ENCODE measurements at regions not wholly inside any gene's neighbourhood (a gene's known extent, or its start where the extent isn't known, plus 50 kb on each side); places are given as distances from the start of the nearest gene placed in this dataset.

DNA sequence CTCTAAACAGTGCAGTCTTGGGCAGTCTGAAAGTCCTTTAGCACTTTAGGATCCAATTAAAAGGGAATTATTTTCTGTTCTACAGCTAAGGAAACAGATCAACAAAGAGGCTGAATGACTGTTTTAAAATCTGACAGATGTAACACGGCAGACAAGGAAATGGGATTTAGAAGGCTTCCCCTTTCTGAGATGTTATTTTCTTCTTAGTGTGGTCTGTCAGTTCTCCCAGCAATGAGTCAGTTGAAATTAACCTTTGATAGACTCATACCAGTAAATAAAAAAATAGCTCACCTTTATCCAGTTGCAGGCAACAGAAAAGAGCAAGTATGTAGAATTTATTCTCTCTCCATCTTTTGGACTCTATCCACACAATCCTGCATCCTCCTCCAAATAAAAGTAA is 98.1 kb downstream of the NEDD1 start:
- H3K36me3 Mint-ChIP-seq (ENCODE audit: low read depth): no peaks in the 10 kb centered on the region
- H3K4me3 Mint-ChIP-seq: no peak overlapping the region
- intact Hi-C loops (cut with micrococcal nuclease): no loop called here
- H3K4me1 Mint-ChIP-seq: no peaks in the 10 kb centered on the region
- peaks cover 14% of the 10 kb centered on the region for H3K27me3 Mint-ChIP-seq
- DNase-seq: no peak
- H3K27ac Mint-ChIP-seq: no peak overlapping the region
- no peaks in the 10 kb centered on the region for H3K9me3 Mint-ChIP-seq

DNA sequence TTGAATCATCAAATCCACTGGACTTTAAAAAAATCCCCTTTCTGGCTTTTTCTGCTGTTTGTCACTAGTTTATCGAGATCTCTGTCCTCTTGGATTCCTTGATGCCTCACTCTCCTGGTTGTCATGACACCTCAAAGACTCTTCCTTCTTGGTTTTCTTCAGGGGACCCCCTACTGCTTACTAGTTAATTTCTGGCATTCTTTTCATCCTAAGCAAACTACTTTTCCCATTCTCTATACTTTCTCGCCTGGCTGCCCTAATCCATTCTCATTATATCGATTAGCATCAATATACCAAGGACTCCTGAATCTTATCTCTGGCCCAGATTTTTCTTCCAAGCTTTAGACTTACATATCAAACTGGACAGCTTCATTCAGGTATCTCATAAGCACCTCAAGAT is 98.6 kb downstream of the NEDD1 start:
- H3K9me3 Mint-ChIP-seq: no peaks in the 10 kb centered on the region
- no peak for DNase-seq
- peaks cover 13% of the 10 kb centered on the region for H3K27me3 Mint-ChIP-seq
- intact Hi-C loops (cut with micrococcal nuclease): no loop called here
- H3K27ac Mint-ChIP-seq: no peak overlapping the region
- no peak overlapping the region for H3K4me3 Mint-ChIP-seq
- no peaks in the 10 kb centered on the region for H3K36me3 Mint-ChIP-seq (ENCODE audit: low read depth)
- H3K4me1 Mint-ChIP-seq: no peaks in the 10 kb centered on the region

DNA sequence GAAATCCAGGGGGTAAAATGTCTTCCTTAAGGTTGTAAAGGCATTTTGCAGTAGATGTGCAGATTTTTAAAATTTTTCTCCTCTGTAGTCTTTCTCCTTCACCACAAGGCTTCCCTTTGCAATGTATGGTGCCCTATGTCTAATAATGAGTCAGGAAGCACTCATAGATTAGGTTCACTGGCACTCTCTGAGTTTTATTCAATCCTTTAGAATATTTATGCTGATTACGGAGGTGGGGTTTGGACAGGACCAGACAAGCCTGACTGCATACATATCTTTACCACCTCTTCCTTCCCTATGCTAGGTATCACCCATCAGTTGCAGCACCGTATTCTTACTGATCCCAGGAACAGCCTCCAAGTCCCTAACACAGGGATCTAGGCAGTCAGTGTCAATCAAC is 99.5 kb downstream of the NEDD1 start:
- Mint-ChIP-seq H3K4me1 (no peaks in the 10 kb centered on the region), H3K36me3 (ENCODE audit: low read depth) (no peaks in the 10 kb centered on the region), H3K4me3 (no peak overlapping the region), H3K9me3 (no peaks in the 10 kb centered on the region), H3K27ac (no peak overlapping the region), H3K27me3 (peaks cover 12% of the 10 kb centered on the region)
- intact Hi-C loops (cut with micrococcal nuclease): no loop called here
- no peak for DNase-seq

DNA sequence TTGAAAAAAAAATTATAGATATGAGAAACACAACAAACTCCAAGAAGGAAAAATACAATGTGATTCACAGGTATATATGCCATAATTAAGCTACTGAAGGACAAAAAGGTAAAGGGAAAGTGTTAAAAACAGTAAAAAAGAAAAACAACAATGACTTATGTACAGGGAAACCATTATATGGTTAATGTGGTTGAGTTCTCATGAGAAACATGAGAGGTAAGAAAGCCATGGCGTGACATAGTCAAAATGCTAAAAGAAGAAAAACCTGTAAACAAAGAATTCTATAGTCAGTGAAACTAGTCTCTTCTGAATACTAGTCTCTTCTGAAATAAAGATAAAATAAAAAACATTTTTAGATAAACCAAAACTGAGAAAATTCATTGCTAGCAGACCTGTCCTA is 109.1 kb downstream of the NEDD1 start:
- no peaks in the 10 kb centered on the region for H3K36me3 Mint-ChIP-seq (ENCODE audit: low read depth)
- no peak for DNase-seq
- H3K9me3 Mint-ChIP-seq: no peaks in the 10 kb centered on the region

DNA sequence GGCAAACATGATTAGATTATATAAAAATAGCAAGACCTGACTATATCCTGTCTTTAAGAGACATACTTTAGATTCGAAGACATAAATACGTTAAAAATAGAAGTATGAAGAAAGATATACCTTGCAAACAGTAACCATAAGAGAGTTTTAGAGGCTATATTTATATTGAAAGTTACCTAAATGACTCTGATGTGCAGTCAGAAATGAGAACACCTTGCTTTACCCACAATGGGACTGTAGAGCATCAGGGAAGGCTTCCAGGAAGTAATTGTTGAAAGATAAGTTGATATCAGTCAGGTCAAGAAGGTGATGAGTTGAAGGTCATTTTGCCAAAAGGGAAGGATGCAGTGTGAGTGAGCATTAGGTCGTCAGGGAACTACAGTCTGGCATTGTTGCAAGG is 110.2 kb downstream of the NEDD1 start:
- Mint-ChIP-seq H3K4me1 (no peaks in the 10 kb centered on the region), H3K4me3 (no peak overlapping the region), H3K9me3 (no peaks in the 10 kb centered on the region), H3K27me3 (peaks cover 13% of the 10 kb centered on the region), H3K36me3 (ENCODE audit: low read depth) (no peaks in the 10 kb centered on the region), H3K27ac (no peak overlapping the region)
- intact Hi-C loops (cut with micrococcal nuclease): no loop called here
- no peak for DNase-seq

More for the DNA sequence above, 109.1 kb downstream of the NEDD1 start:
- Mint-ChIP-seq H3K4me3 (no peak overlapping the region), H3K27ac (no peak overlapping the region), H3K4me1 (no peaks in the 10 kb centered on the region), H3K27me3 (peaks cover 13% of the 10 kb centered on the region)
- intact Hi-C loops (cut with micrococcal nuclease): no loop called here

DNA sequence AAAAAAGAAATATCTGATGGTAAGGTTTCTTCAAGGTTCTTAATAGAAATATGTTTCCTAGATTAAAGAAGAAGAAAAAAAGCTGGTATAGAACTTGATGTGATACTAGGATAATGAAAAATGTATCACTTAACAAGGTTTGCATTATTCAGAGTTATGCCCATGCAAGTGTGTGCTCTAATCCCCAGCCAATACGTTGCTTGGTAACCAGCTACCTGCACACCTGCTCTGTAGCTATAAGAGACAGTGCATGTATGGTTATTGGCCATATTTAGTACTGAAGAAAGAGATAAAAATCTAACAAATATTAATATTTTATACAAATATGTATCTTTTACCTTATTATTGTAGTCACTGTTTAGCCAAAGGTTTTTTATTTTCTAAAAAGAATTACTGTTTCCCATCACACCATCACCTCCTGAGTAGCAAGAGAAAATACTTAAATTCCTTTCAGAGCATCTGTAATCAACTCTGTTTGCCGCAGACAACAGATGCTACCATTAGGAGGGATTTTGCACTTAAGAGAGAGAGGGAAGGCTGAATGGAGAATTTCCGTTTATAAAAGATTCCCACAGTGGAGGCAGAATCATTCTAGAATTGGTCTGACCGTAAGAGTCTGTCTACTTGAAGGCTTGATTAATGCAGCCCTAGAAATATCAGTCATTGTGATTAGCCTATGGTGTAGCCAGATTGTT is 115.6 kb downstream of the NEDD1 start:
- Mint-ChIP-seq H3K4me3 (no peak overlapping the region), H3K27ac (no peak overlapping the region), H3K4me1 (no peaks in the 10 kb centered on the region), H3K27me3 (peaks cover 5% of the 10 kb centered on the region), H3K36me3 (ENCODE audit: low read depth) (no peaks in the 10 kb centered on the region), H3K9me3 (no peaks in the 10 kb centered on the region)
- intact Hi-C loops (cut with micrococcal nuclease): no loop called here
- no peak for DNase-seq

DNA sequence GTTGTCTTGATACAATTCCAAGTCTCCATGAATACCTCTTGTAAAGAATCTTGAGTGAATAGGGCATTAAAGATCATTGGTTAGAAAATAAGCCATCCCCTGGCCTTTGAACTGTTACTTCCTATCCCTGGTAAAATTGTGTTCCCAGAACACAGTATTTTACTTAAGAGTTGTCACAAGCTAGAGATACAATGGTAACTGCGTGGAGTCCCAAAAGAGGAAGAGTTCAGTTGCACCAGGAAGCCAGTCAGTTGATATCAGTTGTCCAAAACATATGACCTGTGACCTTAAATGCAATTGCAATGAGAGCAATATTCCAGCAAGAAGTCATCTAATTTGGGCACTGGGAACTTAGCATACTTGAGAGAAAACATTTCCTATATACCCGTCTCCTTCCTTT is 117.3 kb downstream of the NEDD1 start:
- no peaks in the 10 kb centered on the region for H3K9me3 Mint-ChIP-seq
- DNase-seq: no peak
- H3K36me3 Mint-ChIP-seq (ENCODE audit: low read depth): no peaks in the 10 kb centered on the region
- H3K4me3 Mint-ChIP-seq: no peak overlapping the region
- intact Hi-C loops (cut with micrococcal nuclease): no loop called here
- H3K4me1 Mint-ChIP-seq: no peaks in the 10 kb centered on the region
- no peak overlapping the region for H3K27ac Mint-ChIP-seq
- peaks cover 1% of the 10 kb centered on the region for H3K27me3 Mint-ChIP-seq

DNA sequence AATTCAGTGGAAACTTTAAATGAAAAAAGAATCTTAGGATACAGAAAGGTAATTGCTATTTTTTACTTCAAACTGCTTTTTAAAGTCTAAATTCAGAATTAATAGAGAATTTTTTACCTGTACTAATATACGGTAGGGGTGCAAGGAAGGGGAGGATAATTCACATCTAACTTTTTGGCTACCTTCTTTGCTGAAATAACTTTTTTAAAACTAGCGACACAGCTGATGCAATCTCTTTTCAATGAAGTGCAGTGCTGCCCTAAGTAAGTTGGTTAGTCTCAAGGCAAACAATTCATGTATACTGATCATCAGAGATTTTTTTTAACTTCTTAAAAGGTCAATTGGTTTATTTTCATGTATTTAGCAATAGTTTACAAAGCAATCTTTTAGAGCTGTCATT is 119.8 kb downstream of the NEDD1 start:
- no peaks in the 10 kb centered on the region for H3K4me1 Mint-ChIP-seq
- H3K36me3 Mint-ChIP-seq (ENCODE audit: low read depth): no peaks in the 10 kb centered on the region
- intact Hi-C loops (cut with micrococcal nuclease): no loop called here
- no peak for DNase-seq
- H3K4me3 Mint-ChIP-seq: no peak overlapping the region
- no peaks in the 10 kb centered on the region for H3K9me3 Mint-ChIP-seq
- no peak overlapping the region for H3K27ac Mint-ChIP-seq
- H3K27me3 Mint-ChIP-seq: no peaks in the 10 kb centered on the region

DNA sequence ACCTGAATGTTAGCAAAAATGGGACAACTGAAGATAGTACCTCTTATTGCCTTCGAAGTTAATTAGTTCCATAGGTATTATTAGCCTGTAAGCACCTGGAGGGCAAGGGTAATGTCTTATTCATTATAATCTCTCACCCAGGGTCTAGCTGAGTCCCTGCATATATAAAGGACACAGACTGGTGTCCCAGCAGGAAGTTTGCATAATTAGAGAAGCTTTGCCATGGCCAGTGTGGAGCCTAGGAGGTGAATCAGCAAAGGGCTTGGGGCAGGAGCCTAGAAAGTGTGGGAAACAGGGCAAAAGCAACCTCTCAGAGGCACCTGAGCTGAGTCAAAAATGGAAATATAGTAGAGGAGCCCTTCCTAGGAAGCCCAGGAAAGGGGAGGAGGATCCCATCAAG is 120.4 kb downstream of the NEDD1 start:
- H3K27me3 Mint-ChIP-seq: no peaks in the 10 kb centered on the region
- no peak overlapping the region for H3K4me3 Mint-ChIP-seq
- no peaks in the 10 kb centered on the region for H3K4me1 Mint-ChIP-seq
- DNase-seq: no peak
- no peak overlapping the region for H3K27ac Mint-ChIP-seq
- intact Hi-C loops (cut with micrococcal nuclease): no loop called here
- H3K9me3 Mint-ChIP-seq: no peaks in the 10 kb centered on the region
- H3K36me3 Mint-ChIP-seq (ENCODE audit: low read depth): no peaks in the 10 kb centered on the region

DNA sequence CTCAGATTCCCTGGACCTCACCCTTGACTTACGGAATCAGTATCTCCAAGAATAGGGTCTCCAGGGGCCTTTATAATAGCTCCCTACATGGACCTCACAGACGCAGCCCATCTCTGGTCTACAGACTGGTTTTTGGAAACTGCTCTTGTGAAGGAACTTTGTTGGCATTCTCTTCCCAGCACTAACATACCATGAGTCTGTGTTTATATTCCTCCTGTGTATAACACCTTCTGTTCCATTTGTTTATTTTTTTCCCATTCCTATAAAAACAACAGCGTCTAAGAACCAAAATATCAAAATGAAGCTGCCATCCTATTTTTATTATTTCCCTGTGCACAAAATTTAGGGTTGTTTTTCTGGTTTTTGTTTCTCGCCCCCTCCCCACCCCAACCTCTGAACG is 131.1 kb downstream of the NEDD1 start:
- Mint-ChIP-seq H3K36me3 (ENCODE audit: low read depth) (no peaks in the 10 kb centered on the region), H3K4me3 (no peak overlapping the region), H3K9me3 (no peaks in the 10 kb centered on the region), H3K27ac (no peak overlapping the region), H3K4me1 (no peaks in the 10 kb centered on the region), H3K27me3 (no peaks in the 10 kb centered on the region)
- DNase-seq: no peak
- intact Hi-C loops (cut with micrococcal nuclease): no loop called here

DNA sequence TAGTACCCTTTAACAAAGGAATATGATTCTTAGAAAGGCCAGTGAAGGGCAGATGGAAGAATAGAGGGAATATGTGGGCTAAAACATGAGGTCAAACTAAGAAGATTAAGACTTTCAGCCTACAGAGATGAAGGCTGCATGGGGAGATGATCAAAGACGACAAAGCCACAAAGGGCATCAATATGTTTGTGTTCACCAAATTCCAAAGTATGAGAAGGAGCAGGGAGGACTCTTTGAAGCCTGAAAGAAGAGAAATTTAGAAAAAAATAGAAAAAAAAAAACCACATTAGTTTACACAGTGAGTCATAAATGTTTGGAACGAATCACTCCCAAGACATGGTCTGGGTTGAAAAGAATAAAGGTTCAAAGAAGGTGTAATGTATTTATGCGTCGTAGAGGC is 131.8 kb downstream of the NEDD1 start:
- Mint-ChIP-seq H3K9me3 (no peaks in the 10 kb centered on the region), H3K4me1 (no peaks in the 10 kb centered on the region), H3K27me3 (no peaks in the 10 kb centered on the region), H3K4me3 (no peak overlapping the region), H3K27ac (no peak overlapping the region), H3K36me3 (ENCODE audit: low read depth) (no peaks in the 10 kb centered on the region)
- DNase-seq: no peak
- intact Hi-C loops (cut with micrococcal nuclease): no loop called here

DNA sequence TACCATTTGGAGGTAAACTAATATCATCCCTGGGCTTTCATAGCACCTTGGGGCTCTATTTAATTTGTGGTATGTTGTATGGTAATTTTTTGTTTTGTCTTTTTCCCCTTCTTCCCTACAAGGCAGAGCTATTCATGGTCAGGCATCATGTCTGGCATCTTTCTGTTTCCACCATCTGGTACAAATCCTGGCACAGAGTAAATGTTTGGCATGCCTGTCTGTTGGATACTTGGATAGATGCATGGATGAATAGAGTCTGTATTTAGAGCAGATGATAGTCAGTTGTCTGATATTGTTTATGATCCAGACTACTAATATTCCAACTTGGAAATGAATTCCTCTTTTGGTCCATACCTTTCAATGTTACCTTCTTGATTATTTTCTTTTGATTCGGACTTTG is 139.8 kb downstream of the NEDD1 start:
- no peak overlapping the region for H3K27ac Mint-ChIP-seq
- H3K4me1 Mint-ChIP-seq: no peaks in the 10 kb centered on the region
- no peaks in the 10 kb centered on the region for H3K36me3 Mint-ChIP-seq (ENCODE audit: low read depth)
- H3K27me3 Mint-ChIP-seq: peaks cover 2% of the 10 kb centered on the region
- no peaks in the 10 kb centered on the region for H3K9me3 Mint-ChIP-seq
- no peak for DNase-seq
- H3K4me3 Mint-ChIP-seq: no peak overlapping the region
- intact Hi-C loops (cut with micrococcal nuclease): no loop called here

DNA sequence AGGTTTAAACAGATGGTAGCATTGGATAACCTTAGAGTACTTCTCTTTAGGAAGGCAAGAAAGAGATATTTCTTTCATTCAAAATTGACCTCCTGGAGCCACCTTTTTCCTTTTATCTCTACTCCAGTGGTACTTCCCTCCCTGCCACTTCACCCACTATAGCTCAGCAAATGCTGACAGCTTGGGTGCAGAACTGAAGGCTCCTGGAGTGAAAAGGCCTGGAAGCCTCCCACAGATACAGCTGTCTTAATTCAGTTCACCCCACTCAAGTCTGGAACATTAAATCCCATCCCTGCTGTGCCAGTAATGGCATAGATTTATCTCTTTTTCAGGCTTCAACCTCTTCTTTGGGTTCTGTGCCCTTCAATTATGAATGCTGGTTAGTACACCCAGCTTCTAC is 140.3 kb downstream of the NEDD1 start:
- no peak for DNase-seq
- Mint-ChIP-seq H3K27me3 (peaks cover 4% of the 10 kb centered on the region), H3K36me3 (ENCODE audit: low read depth) (no peaks in the 10 kb centered on the region), H3K27ac (no peak overlapping the region), H3K4me1 (no peaks in the 10 kb centered on the region), H3K4me3 (no peak overlapping the region), H3K9me3 (no peaks in the 10 kb centered on the region)
- intact Hi-C loops (cut with micrococcal nuclease): no loop called here

DNA sequence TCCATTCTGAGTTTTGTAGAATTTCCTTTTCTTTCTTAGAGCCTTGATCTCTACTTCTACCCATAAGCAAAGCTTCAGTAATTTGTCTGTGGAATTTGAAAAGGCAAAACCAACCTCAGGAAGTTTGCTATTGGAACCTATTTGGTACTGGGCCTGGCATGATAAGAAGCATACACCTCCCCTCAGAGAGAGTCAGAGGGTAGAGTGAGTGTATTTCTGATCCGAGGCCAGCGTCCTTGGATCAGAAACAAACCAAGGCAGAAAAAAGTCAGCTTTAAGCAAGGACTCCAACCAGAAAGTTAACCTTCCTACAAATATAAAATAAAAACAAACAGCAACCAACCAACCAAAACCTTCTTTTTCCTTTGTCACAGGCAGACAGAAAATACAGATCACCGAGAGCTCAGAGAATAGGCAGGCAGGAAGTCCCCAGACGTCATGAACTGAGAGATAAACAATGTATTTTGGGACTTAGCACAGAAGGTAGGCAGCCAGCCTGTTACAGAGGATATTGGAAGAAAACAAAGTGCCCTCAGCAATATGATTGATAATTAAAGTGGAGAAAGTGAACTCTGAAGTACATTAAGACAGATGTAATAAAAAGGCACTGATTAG is 141.5 kb downstream of the NEDD1 start:
- no peak overlapping the region for H3K4me3 Mint-ChIP-seq
- H3K9me3 Mint-ChIP-seq: no peaks in the 10 kb centered on the region
- no peak overlapping the region for H3K27ac Mint-ChIP-seq
- H3K4me1 Mint-ChIP-seq: no peaks in the 10 kb centered on the region
- H3K27me3 Mint-ChIP-seq: peaks cover 4% of the 10 kb centered on the region
- H3K36me3 Mint-ChIP-seq (ENCODE audit: low read depth): no peaks in the 10 kb centered on the region
- DNase-seq: no peak
- intact Hi-C loops (cut with micrococcal nuclease): no loop called here

DNA sequence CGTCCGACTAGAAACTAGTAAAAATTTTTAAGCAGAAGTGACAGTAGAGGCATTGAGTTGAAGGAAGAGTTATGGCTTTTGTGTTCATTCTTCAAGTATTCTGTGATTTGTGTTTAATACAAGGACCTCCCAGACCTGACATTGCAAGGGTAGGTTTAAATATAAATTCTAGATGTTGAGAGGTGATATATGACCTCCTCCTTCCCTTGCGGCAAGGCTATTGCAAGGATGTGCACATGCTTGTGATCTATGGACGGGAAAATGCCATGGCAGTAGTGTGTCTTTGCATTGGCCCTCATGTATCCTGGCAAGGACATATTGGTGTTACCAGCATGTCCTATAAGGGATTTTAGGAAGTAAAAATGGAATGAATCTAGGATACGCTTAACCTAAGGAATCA is 143.5 kb downstream of the NEDD1 start:
- Mint-ChIP-seq H3K9me3 (no peaks in the 10 kb centered on the region), H3K27me3 (peaks cover 5% of the 10 kb centered on the region), H3K4me3 (no peak overlapping the region), H3K4me1 (no peaks in the 10 kb centered on the region), H3K27ac (no peak overlapping the region), H3K36me3 (ENCODE audit: low read depth) (no peaks in the 10 kb centered on the region)
- DNase-seq: no peak
- intact Hi-C loops (cut with micrococcal nuclease): no loop called here
